ENCODE measurements at regions not wholly inside any gene's neighbourhood (a gene's known extent, or its start where the extent isn't known, plus 50 kb on each side); places are given as distances from the start of the nearest gene placed in this dataset.

DNA sequence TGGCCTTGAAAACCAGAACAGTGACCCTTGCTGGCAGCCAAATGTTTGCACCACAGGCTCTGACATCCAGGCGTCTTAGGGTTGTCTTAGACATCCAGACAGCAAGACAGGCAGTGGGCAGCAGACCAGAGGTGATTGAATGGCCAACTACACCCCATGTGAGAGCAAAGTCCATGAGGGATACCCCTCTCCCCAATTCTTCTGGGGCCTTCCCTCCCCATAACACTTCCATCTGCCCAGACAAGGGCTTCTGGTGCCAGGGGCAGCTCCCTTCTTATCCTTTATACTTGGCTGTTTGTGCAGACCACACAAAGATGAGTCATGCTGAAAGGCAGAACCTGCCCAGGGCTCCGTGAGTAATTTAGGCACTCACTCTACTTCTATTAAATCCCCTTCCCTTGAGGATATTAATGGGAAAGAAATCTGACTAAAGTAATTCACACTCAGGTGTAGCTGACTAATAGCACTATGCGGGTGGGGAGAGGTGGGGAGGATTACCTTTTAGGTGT lies 257.9 kb downstream of the UACA start:
- no peak for TF ChIP-seq CTCF (IDR thresholded peaks at IDR 0.05)
- TF ChIP-seq POLR2A (IDR thresholded peaks at IDR 0.05) = no peak

Measured in heart left ventricle (tissue), 13 donors.